Upper lobe of right lung (tissue), 1 donor: ENCODE measurements at regions not wholly inside any gene's neighbourhood (a gene's known extent, or its start where the extent isn't known, plus 50 kb on each side); places are given as distances from the start of the nearest gene placed in this dataset.

ENCODE experiments used
- ATAC-seq: fragments of 200-7000 bp; cut with Tn5 transposase; one replicate; pipeline ENCODE4 v1.9.1; 2020; ENCODE audit warnings: mild to moderate bottlenecking, moderate library complexity
- DNase-seq: peaks from one replicate; pipeline ENCODE4 v3.0.0-alpha.2; 2020
- H3K27ac ChIP-seq: fragments of 200-600 bp; one replicate; pipeline ENCODE4 v1.8.0; 2022
- H3K27me3 ChIP-seq: fragments of 200-600 bp; one replicate; pipeline ENCODE4 v1.8.0; 2022; ENCODE audit warnings: mild to moderate bottlenecking
- H3K36me3 ChIP-seq: fragments of 200-600 bp; one replicate; pipeline ENCODE4 v1.8.0; 2022
- H3K4me1 ChIP-seq: fragments of 200-600 bp; one replicate; pipeline ENCODE4 v1.8.0; 2022
- H3K4me3 ChIP-seq: fragments of 200-600 bp; one replicate; pipeline ENCODE4 v1.8.0; 2022; ENCODE audit warnings: mild to moderate bottlenecking
- H3K9me3 ChIP-seq: fragments of 200-600 bp; one replicate; pipeline ENCODE4 v1.8.0; 2022
- CTCF ChIP-seq: fragments of 200-600 bp; IDR thresholded peaks from one replicate; pipeline ENCODE4 v1.8.0; 2022; ENCODE audit warnings: antibody characterized with exemption
- intact Hi-C: fragments of 100-400 bp; cut with DNase I; formaldehyde crosslinking; loops from one replicate; pipeline ENCODE4 v1.11.0; 2022
- donor health status: DM: no; HTN: yes; CAD: no; lungs with severe emphysema.

GRCh38 chr2:204050681-204051080 lies 114.1 kb downstream of the ICOS start:
- no peaks in the 10 kb centered on the region for H3K36me3 ChIP-seq
- DNase-seq (no peak), ATAC-seq (no peak)
- H3K9me3 ChIP-seq = no peaks in the 10 kb centered on the region
- TF ChIP-seq CTCF = no peak
- H3K4me3 ChIP-seq = no peak overlapping the region
- H3K27ac ChIP-seq = no peak overlapping the region
- intact Hi-C loops = no loop called here
- no peaks in the 10 kb centered on the region for H3K27me3 ChIP-seq
- H3K4me1 ChIP-seq = no peaks in the 10 kb centered on the region

- Histone ChIP-seq H3K36me3 (no peaks in the 10 kb centered on the region), H3K4me1 (no peaks in the 10 kb centered on the region), H3K27ac (no peak overlapping the region), H3K27me3 (no peaks in the 10 kb centered on the region), H3K4me3 (no peak overlapping the region), H3K9me3 (no peaks in the 10 kb centered on the region)
- intact Hi-C loops = no loop called here
- DNase-seq (no peak), ATAC-seq (no peak)
- TF ChIP-seq CTCF = peak; percentile 23
Measured at GRCh38 chr2:204051476-204051875, 114.9 kb downstream of the ICOS start.

- ATAC-seq (peak; percentile 52), DNase-seq (no peak)
- Histone ChIP-seq H3K36me3 (no peaks in the 10 kb centered on the region), H3K27me3 (no peaks in the 10 kb centered on the region), H3K27ac (no peak overlapping the region), H3K4me3 (no peak overlapping the region), H3K4me1 (no peaks in the 10 kb centered on the region), H3K9me3 (no peaks in the 10 kb centered on the region)
- TF ChIP-seq CTCF = no peak
- intact Hi-C loops = no loop called here
Measured at GRCh38 chr2:204051984-204052556, 115.5 kb downstream of the ICOS start.

GRCh38 chr2:204059016-204059415 lies 122.5 kb downstream of the ICOS start:
- no peak for DNase-seq
- H3K27me3 ChIP-seq = no peaks in the 10 kb centered on the region
- no peak overlapping the region for H3K4me3 ChIP-seq
- H3K27ac ChIP-seq = no peak overlapping the region
- no peaks in the 10 kb centered on the region for H3K9me3 ChIP-seq
- TF ChIP-seq CTCF = no peak
- intact Hi-C loops = no loop called here
- no peak for ATAC-seq
- H3K36me3 ChIP-seq = no peaks in the 10 kb centered on the region
- no peaks in the 10 kb centered on the region for H3K4me1 ChIP-seq

GRCh38 chr2:204060841-204061240 lies 124.3 kb downstream of the ICOS start:
- Histone ChIP-seq H3K36me3 (no peaks in the 10 kb centered on the region), H3K27me3 (peaks cover 7% of the 10 kb centered on the region), H3K4me1 (no peaks in the 10 kb centered on the region), H3K27ac (no peak overlapping the region), H3K9me3 (no peaks in the 10 kb centered on the region), H3K4me3 (no peak overlapping the region)
- ATAC-seq = no peak
- no peak for TF ChIP-seq CTCF
- intact Hi-C loops = no loop called here
- DNase-seq = no peak

- TF ChIP-seq CTCF = no peak
- no peak overlapping the region for H3K4me3 ChIP-seq
- H3K36me3 ChIP-seq = no peaks in the 10 kb centered on the region
- no peak overlapping the region for H3K27ac ChIP-seq
- H3K27me3 ChIP-seq = peaks cover 7% of the 10 kb centered on the region
- no peak for DNase-seq
- intact Hi-C loops = no loop called here
- H3K9me3 ChIP-seq = no peaks in the 10 kb centered on the region
- H3K4me1 ChIP-seq = no peaks in the 10 kb centered on the region
- ATAC-seq = no peak
Measured at GRCh38 chr2:204061241-204061640, 124.7 kb downstream of the ICOS start.
